Naive B cell (primary cell): ENCODE measurements at regions not wholly inside any gene's neighbourhood (a gene's known extent, or its start where the extent isn't known, plus 50 kb on each side); places are given as distances from the start of the nearest gene placed in this dataset.

Experiments used
- ATAC-seq, 2 donors: fragments of 150-1000 bp; cut with Tn5 transposase; 2 replicates each; pipeline ENCODE4 v1.10.0; 2021; ENCODE audit warnings: low read depth in 2 of 2, mild to moderate bottlenecking in 2 of 2, moderate library complexity in 2 of 2
- DNase-seq: peaks from one replicate; pipeline ENCODE4 v3.0.0; 2022
- H3K27ac Mint-ChIP-seq, 6 donors: one replicate each; pipeline ENCODE4 v1.8.0; 2020 to 2022; ENCODE audit warnings: mild to moderate bottlenecking in 6 of 6, mixed read lengths in 6 of 6, moderate library complexity in 5 of 6, inconsistent platforms in 2 of 6
- H3K27me3 Mint-ChIP-seq, 3 donors: one replicate each; pipeline ENCODE4 v1.8.0; 2021 to 2022; ENCODE audit warnings: mixed read lengths in 3 of 3, mild to moderate bottlenecking in 1 of 3
- H3K36me3 Mint-ChIP-seq, 2 donors: one replicate each; pipeline ENCODE4 v1.8.0; 2020 to 2022; ENCODE audit warnings: mixed read lengths in 2 of 2, inconsistent platforms in 1 of 2, mild to moderate bottlenecking in 1 of 2
- H3K4me1 Mint-ChIP-seq, 3 donors: one replicate each; pipeline ENCODE4 v1.8.0; 2020 to 2022; ENCODE audit warnings: mixed read lengths in 3 of 3, inconsistent platforms in 1 of 3, mild to moderate bottlenecking in 1 of 3, moderate library complexity in 1 of 3
- H3K4me3 Mint-ChIP-seq, 8 donors: one replicate each; pipeline ENCODE4 v1.8.0; 2020 to 2022; ENCODE audit warnings: mild to moderate bottlenecking in 8 of 8, mixed read lengths in 8 of 8, moderate library complexity in 8 of 8, inconsistent platforms in 2 of 8
- H3K9me3 Mint-ChIP-seq, 7 donors: one replicate each; pipeline ENCODE4 v1.8.0; 2020 to 2022; ENCODE audit warnings: mixed read lengths in 7 of 7, mild to moderate bottlenecking in 5 of 7, inconsistent platforms in 2 of 7, moderate library complexity in 1 of 7

DNA sequence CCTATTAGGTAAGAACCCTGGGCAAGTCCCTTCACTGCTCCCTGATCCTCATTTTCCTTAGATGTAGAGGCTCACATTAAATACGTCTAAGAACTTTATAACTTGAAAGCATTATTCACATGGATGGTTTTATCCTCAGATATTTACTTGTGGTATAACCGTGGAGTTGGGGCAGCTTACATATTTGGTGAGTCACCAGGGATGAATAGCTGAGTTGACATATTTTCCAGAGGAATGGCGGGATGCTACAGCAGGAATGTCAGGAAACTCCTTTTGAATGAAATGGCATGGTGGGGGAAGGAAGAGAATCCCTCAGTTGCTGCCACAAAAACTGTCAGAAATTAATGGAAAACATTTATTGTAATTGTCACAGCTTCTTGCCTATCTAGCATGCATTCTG is 165.3 kb upstream of the RPS6KA3 start:
- no peaks in the 10 kb centered on the region for H3K9me3 Mint-ChIP-seq
- H3K36me3 Mint-ChIP-seq: no peaks in the 10 kb centered on the region
- no peak overlapping the region for H3K27ac Mint-ChIP-seq
- H3K27me3 Mint-ChIP-seq: no peaks in the 10 kb centered on the region
- ATAC-seq (no peak), DNase-seq (no peak)
- H3K4me1 Mint-ChIP-seq: peaks cover 4 to 12% (median 6%) of the 10 kb centered on the region in 3 donors
- no peak overlapping the region for H3K4me3 Mint-ChIP-seq

- no peak for DNase-seq
- Mint-ChIP-seq H3K9me3 (no peaks in the 10 kb centered on the region), H3K27ac (no peak overlapping the region), H3K4me3 (no peak overlapping the region), H3K36me3 (no peaks in the 10 kb centered on the region), H3K27me3 (no peaks in the 10 kb centered on the region), H3K4me1 (peaks cover 7 to 12% (median 8%) of the 10 kb centered on the region in 3 donors)
- no peak for ATAC-seq
Observed at GRCh38 chrX:20431486-20431885, 164.8 kb upstream of the RPS6KA3 start.

DNA sequence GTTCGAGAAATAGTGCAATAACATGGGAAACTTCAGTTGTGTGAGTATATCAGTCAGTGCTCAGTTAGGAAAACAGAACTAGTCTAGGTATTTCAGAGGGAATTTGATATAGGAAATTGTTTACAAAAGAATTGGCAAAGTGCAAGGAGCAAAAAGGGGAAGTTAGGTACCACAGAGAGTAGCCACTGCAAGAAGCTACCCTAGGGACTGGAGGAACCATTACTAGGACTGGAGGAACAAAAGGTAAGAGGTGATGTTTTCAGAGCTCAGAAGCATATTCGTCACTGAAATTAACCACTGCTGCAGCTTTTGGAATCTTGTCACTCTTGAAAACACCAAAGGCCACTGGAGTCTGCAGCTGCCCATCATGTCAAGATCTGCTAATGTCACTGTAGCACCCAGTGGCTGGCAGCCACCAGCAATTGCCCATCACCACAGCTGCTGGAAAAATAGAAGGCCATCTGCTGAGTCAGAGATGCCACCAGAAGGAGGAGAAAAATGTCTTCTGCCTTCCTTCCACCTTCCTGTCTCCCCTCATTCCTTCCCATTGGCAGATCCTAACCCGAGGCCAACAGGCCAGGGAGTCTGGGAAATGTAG is 160.6 kb upstream of the RPS6KA3 start:
- peaks cover 0 to 7% of the 10 kb centered on the region in 2 donors for H3K36me3 Mint-ChIP-seq
- H3K9me3 Mint-ChIP-seq: peaks cover 0 to 9% (median 2%) of the 10 kb centered on the region in 7 donors
- no peak for DNase-seq
- H3K4me1 Mint-ChIP-seq: peaks cover 0 to 7% (median 4%) of the 10 kb centered on the region in 3 donors
- peak; percentile 42 to 44 for ATAC-seq
- H3K27ac Mint-ChIP-seq: no peak overlapping the region
- no peak overlapping the region for H3K4me3 Mint-ChIP-seq
- peaks cover 0 to 7% (median 0%) of the 10 kb centered on the region in 3 donors for H3K27me3 Mint-ChIP-seq

DNA sequence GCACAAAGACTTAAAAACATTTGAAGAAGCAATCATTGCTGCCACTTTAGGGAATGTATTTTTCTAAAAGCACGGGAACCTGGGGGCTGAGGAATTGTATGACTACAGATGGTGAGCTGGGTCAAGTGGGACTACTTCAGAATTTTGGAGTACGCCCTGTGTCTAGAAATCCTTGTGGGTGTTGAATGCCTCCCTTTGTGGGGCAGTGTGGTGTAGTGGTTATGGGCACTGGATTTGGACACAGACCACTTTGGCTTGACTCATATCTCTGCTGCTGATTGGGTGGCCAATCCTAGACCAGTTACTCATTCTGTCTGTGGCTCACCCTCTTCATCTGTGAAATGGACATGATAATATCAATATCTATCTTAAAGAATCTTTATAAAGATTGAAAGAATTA is 155.0 kb upstream of the RPS6KA3 start:
- DNase-seq (no peak), ATAC-seq (no peak)
- Mint-ChIP-seq H3K27ac (peak overlapping the region in 1 of 6 donors; percentile 56), H3K36me3 (peaks cover 0 to 7% of the 10 kb centered on the region in 2 donors), H3K9me3 (peaks cover 0 to 9% (median 2%) of the 10 kb centered on the region in 7 donors), H3K4me1 (peaks cover 13 to 16% (median 14%) of the 10 kb centered on the region in 3 donors), H3K4me3 (no peak overlapping the region), H3K27me3 (peaks cover 0 to 7% (median 0%) of the 10 kb centered on the region in 3 donors)

DNA sequence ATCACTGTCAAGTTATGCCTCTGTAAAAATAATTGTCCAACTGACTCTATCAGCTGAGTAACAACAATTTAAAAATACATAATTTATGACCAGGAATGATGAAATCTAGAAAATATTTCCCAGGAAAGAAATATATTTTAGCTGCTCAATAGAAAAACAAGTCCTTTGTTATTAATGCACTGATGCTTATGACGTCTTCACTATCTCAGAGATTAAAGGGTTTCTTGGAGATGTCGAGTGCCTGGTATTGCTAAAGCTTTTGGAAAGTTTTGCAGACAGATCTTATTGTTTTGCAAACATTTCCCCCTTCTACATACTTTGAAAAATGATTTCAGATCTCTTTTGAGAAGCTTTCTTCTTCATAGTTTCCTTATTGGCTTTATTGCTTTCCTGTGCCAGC is 154.6 kb upstream of the RPS6KA3 start:
- H3K4me1 Mint-ChIP-seq: peaks cover 13 to 16% (median 14%) of the 10 kb centered on the region in 3 donors
- H3K36me3 Mint-ChIP-seq: peaks cover 0 to 7% of the 10 kb centered on the region in 2 donors
- peaks cover 0 to 9% (median 2%) of the 10 kb centered on the region in 7 donors for H3K9me3 Mint-ChIP-seq
- DNase-seq: no peak
- H3K27ac Mint-ChIP-seq: no peak overlapping the region
- ATAC-seq: no peak
- no peak overlapping the region for H3K4me3 Mint-ChIP-seq
- peaks cover 0 to 7% (median 0%) of the 10 kb centered on the region in 3 donors for H3K27me3 Mint-ChIP-seq

DNA sequence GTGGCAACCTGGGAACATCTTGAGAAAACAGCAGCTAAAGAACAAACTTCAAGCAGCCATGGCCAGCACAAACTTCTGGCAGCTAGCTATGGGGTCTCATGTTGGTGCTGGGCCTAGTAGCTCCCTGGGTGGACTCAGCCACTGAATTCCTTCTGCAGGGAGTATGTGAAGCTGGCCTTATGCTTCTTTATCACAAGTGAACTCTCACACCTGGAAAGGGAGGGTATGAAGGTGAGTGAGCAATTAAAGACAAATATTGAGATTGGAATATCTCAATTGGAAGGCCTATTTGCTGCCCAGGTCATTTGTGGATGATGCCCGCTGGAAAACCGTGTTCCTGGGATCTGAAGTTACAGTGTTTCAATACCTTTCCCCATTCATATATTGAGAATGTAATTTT is 153.3 kb upstream of the RPS6KA3 start:
- H3K27me3 Mint-ChIP-seq: peaks cover 0 to 4% (median 0%) of the 10 kb centered on the region in 3 donors
- H3K9me3 Mint-ChIP-seq: peaks cover 0 to 9% (median 2%) of the 10 kb centered on the region in 7 donors
- DNase-seq (no peak), ATAC-seq (no peak)
- peak overlapping the region in 1 of 8 donors; percentile 56 for H3K4me3 Mint-ChIP-seq
- H3K36me3 Mint-ChIP-seq: peaks cover 0 to 6% of the 10 kb centered on the region in 2 donors
- H3K27ac Mint-ChIP-seq: no peak overlapping the region
- H3K4me1 Mint-ChIP-seq: peaks cover 13 to 16% (median 14%) of the 10 kb centered on the region in 3 donors

DNA sequence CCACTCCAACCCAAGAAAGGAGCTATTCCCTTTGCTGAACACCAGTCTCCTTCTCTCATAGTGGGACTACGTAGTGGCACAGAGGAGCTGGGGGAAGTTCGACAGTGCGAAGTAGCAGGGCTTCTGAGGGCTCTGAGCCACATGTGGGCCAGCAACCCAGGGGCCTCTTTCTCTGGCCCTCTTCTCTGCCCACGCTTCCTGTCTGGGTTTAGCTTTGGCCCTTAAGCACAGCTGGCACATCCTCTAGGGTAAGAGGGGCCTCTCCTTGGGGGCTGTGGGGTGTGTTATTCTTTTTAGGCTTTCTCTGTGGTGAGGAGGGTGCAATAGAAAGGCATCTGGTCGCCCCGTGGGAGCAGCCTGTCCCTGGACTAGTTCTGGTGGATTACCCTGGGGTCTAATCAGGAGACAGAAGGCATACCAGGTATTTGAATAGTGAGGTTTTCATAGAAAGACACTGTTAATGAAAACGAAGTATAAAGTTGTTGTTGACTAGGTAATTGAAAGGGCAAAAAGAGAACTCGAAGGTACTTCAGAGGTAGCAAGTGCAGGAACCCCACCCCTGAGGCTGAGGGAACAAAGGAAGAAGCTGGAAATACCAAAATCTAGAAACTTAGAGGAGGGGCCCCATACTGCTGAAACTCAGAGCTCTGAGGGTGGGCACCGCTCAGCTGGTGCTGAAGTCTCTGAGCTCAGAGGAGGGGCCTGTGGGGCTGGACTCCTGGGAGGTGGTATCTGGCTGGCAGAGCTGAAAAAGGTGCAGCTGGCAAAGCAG is 151.9 kb upstream of the RPS6KA3 start:
- Mint-ChIP-seq H3K27me3 (no peaks in the 10 kb centered on the region), H3K4me1 (peaks cover 14 to 25% (median 14%) of the 10 kb centered on the region in 3 donors)
- no peak for DNase-seq

GRCh38 chrX:20414762-20415445 is 148.2 kb upstream of the RPS6KA3 start:
- Mint-ChIP-seq H3K27ac (no peak overlapping the region), H3K4me3 (peak overlapping the region in 1 of 8 donors; percentile 30), H3K9me3 (peaks cover 0 to 5% (median 0%) of the 10 kb centered on the region in 7 donors), H3K4me1 (peaks cover 21 to 40% (median 25%) of the 10 kb centered on the region in 3 donors), H3K36me3 (no peaks in the 10 kb centered on the region), H3K27me3 (no peaks in the 10 kb centered on the region)
- ATAC-seq (no peak), DNase-seq (no peak)

More for the DNA sequence above, 151.9 kb upstream of the RPS6KA3 start:
- Mint-ChIP-seq H3K9me3 (peaks cover 0 to 5% (median 0%) of the 10 kb centered on the region in 7 donors), H3K4me3 (peak overlapping the region in 6 of 8 donors; percentile 57 to 87 (median 74)), H3K36me3 (no peaks in the 10 kb centered on the region), H3K27ac (peak overlapping the region; percentile 74 to 95 (median 88))
- ATAC-seq: peak; percentile 64 to 66

GRCh38 chrX:20414066-20414465 is 147.4 kb upstream of the RPS6KA3 start:
- H3K27ac Mint-ChIP-seq: peak overlapping the region in 3 of 6 donors; percentile 38 to 94 (median 89)
- H3K27me3 Mint-ChIP-seq: no peaks in the 10 kb centered on the region
- DNase-seq (no peak), ATAC-seq (no peak)
- H3K36me3 Mint-ChIP-seq: no peaks in the 10 kb centered on the region
- peak overlapping the region in 2 of 8 donors; percentile 47 to 74 for H3K4me3 Mint-ChIP-seq
- H3K4me1 Mint-ChIP-seq: peaks cover 18 to 38% (median 25%) of the 10 kb centered on the region in 3 donors
- peaks cover 0 to 5% (median 0%) of the 10 kb centered on the region in 7 donors for H3K9me3 Mint-ChIP-seq

DNA sequence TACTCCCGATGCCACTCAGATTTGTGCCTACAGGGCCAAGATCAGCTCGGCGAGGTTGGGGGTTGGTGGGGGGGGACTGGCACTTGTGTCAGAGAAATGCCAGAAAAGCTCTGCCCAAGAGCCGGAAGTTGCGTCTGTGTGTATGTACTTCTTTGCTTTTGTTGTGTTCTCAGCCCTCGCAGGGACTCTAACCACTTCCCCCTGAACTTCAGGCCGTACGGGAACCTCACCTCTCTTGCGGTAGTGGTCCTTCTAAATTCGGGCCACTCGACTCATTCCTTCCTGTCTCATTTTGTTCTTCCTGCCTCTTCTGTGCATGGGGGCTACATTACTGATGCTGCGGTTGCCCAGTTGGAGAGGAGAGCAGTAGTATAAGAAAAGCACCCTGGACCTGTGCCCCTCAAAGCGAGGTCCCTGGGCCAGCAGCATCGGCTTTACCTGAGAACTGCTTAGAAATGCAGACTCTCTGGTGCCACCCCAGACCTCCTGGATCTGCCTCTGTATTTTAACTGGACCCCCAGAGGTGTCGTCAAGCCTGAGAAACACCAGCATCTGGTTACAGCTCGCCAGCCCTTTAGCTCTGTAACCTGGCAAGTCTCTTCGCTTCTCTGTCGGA is 146.3 kb upstream of the RPS6KA3 start:
- H3K27me3 Mint-ChIP-seq: no peaks in the 10 kb centered on the region
- DNase-seq (peak; percentile 40), ATAC-seq (peak; percentile 95 to 96)
- peak overlapping the region; percentile 14 to 83 (median 69) for H3K4me3 Mint-ChIP-seq
- no peaks in the 10 kb centered on the region for H3K36me3 Mint-ChIP-seq
- H3K4me1 Mint-ChIP-seq: peaks cover 7 to 27% (median 14%) of the 10 kb centered on the region in 3 donors
- H3K9me3 Mint-ChIP-seq: peaks cover 0 to 7% (median 0%) of the 10 kb centered on the region in 7 donors
- H3K27ac Mint-ChIP-seq: peak overlapping the region; percentile 89 to 98 (median 96)

GRCh38 chrX:20410540-20410939 is 143.8 kb upstream of the RPS6KA3 start:
- no peaks in the 10 kb centered on the region for H3K36me3 Mint-ChIP-seq
- H3K4me3 Mint-ChIP-seq: no peak overlapping the region
- no peaks in the 10 kb centered on the region for H3K27me3 Mint-ChIP-seq
- peaks cover 0 to 7% (median 0%) of the 10 kb centered on the region in 7 donors for H3K9me3 Mint-ChIP-seq
- DNase-seq: no peak
- H3K4me1 Mint-ChIP-seq: peaks cover 7 to 25% (median 12%) of the 10 kb centered on the region in 3 donors
- H3K27ac Mint-ChIP-seq: no peak overlapping the region
- ATAC-seq: no peak

DNA sequence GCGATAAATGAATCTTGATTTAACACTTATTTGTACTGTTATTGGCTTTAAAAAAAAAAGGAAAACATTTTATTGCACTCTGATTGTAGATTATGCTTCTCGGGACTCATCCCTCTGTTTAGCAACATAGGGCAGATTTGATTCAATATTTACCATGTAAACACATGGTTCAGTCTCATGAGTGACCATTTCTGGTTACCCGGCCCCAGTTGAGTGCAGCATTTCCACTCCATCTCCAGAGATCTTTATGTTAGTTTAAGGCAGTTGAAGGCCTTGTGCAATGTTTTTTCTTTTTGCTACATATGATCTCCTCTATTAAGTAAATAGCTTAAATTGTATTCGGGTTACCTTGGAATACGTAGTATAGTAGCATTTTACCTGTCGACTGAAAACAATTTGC is 143.3 kb upstream of the RPS6KA3 start:
- Mint-ChIP-seq H3K4me1 (peaks cover 7 to 25% (median 12%) of the 10 kb centered on the region in 3 donors), H3K9me3 (peaks cover 0 to 7% (median 0%) of the 10 kb centered on the region in 7 donors), H3K27me3 (no peaks in the 10 kb centered on the region), H3K4me3 (no peak overlapping the region), H3K36me3 (no peaks in the 10 kb centered on the region), H3K27ac (no peak overlapping the region)
- ATAC-seq (no peak), DNase-seq (no peak)

DNA sequence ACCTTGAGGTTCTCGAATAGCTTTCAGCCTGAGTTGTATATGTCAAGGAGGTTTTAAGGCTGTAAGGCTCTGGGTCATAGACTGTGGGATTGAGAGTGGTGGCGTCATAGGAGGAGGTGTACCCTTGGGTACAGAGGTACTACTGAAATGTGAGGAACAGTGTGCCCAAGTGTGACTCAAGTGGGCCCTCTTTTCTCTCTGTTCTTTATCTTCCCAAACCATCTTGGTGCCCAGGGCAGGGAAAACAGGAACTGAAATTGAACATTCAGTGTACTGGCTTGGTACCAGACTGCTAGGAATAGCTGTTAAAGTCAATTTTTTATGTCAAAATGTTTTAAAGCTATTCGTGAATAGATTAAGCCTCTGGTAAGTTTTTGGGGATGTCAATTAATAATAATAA is 136.2 kb upstream of the RPS6KA3 start:
- Mint-ChIP-seq H3K27ac (peak overlapping the region in 2 of 6 donors; percentile 21 to 24), H3K9me3 (peaks cover 0 to under 1% (median 0%) of the 10 kb centered on the region in 7 donors), H3K4me1 (peaks cover 0 to 4% (median 0%) of the 10 kb centered on the region in 3 donors), H3K4me3 (no peak overlapping the region), H3K27me3 (peaks cover 0 to 9% (median 0%) of the 10 kb centered on the region in 3 donors), H3K36me3 (no peaks in the 10 kb centered on the region)
- DNase-seq: no peak
- no peak for ATAC-seq
